ENCODE measurements at regions not wholly inside any gene's neighbourhood (a gene's known extent, or its start where the extent isn't known, plus 50 kb on each side); places are given as distances from the start of the nearest gene placed in this dataset.

DNA sequence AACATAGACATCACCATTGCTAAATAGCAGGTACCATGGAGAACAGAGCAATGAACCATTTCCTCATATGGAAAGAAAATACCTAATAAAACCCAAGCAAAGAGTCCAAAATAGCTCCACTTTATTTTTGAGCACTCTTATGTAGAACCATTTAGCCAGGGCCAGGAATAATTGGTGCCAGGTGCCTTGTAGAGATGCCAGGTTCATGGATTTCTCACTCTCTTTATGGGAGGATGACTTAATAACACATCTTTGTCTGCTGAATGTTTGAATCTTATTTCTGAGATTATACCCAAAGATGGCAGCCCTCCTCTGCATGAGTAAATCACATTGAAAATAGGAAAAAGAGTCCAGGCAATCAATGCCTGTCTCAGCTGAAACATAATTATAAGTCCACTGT is 212.3 kb upstream of the SFRP2 start:
- DNase-seq, result no peak
- H3K4me3 Mint-ChIP-seq, result no peak overlapping the region
- intact Hi-C loops (cut with micrococcal nuclease), result no loop called here
- H3K9me3 Mint-ChIP-seq, result peaks cover 10% of the 10 kb centered on the region
- CTCF ChIA-PET, result no interaction called here
- H3K4me1 Mint-ChIP-seq (ENCODE audit: low read depth), result no peaks in the 10 kb centered on the region
- H3K27me3 Mint-ChIP-seq (ENCODE audit: low read depth), result peaks cover 16% of the 10 kb centered on the region
- no peaks in the 10 kb centered on the region for H3K36me3 Mint-ChIP-seq (ENCODE audit: low read depth)
- no peak overlapping the region for H3K27ac Mint-ChIP-seq

DNA sequence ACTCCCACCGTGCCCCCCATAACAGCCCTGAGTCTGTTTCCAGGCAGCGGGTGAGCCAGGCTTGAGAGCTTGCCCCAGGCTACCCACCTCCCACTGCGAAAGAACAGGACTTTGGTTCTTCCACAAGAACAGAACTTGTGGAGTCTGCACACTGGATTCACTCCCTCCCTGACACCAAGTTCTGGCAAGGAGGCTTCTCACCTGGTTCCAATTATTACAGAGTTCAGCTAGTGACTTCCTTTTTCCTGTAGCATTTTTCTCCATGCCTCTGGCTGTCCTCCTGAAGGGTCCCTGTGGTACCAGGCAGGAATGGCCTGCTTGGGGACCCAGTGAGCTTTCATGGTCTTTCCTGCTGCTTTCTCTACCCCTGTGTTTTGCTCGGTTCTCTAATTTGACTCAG is 208.6 kb upstream of the SFRP2 start:
- Mint-ChIP-seq H3K36me3 (ENCODE audit: low read depth) (no peaks in the 10 kb centered on the region), H3K4me1 (ENCODE audit: low read depth) (no peaks in the 10 kb centered on the region), H3K4me3 (no peak overlapping the region), H3K27me3 (ENCODE audit: low read depth) (peaks cover 22% of the 10 kb centered on the region), H3K9me3 (peaks cover 17% of the 10 kb centered on the region), H3K27ac (no peak overlapping the region)
- intact Hi-C loops (cut with micrococcal nuclease), result no loop called here
- no peak for DNase-seq
- CTCF ChIA-PET, result no interaction called here

DNA sequence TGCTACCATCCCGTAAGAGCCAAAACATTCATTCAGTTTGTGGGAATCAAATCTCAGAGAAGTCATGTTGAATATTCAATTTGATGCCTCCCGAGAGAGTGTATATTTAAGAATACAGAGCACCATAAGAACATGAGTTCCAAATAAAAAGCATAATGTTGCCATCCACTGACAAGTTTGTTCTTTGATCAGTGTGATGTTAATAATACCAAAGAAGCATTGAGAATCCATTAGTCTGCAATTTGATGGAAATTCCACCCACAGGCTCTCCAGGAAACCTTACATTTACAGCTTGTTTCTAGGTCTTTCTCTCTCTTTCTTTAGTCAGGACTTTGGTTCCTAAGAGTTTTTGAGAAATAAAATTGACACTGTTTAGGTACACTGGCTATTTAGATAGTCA is 200.6 kb upstream of the SFRP2 start:
- H3K27me3 Mint-ChIP-seq (ENCODE audit: low read depth), result peaks cover 14% of the 10 kb centered on the region
- no peaks in the 10 kb centered on the region for H3K4me1 Mint-ChIP-seq (ENCODE audit: low read depth)
- H3K4me3 Mint-ChIP-seq, result no peak overlapping the region
- intact Hi-C loops (cut with micrococcal nuclease), result no loop called here
- no peak for DNase-seq
- H3K36me3 Mint-ChIP-seq (ENCODE audit: low read depth), result no peaks in the 10 kb centered on the region
- no peaks in the 10 kb centered on the region for H3K9me3 Mint-ChIP-seq
- H3K27ac Mint-ChIP-seq, result no peak overlapping the region
- CTCF ChIA-PET, result no interaction called here

DNA sequence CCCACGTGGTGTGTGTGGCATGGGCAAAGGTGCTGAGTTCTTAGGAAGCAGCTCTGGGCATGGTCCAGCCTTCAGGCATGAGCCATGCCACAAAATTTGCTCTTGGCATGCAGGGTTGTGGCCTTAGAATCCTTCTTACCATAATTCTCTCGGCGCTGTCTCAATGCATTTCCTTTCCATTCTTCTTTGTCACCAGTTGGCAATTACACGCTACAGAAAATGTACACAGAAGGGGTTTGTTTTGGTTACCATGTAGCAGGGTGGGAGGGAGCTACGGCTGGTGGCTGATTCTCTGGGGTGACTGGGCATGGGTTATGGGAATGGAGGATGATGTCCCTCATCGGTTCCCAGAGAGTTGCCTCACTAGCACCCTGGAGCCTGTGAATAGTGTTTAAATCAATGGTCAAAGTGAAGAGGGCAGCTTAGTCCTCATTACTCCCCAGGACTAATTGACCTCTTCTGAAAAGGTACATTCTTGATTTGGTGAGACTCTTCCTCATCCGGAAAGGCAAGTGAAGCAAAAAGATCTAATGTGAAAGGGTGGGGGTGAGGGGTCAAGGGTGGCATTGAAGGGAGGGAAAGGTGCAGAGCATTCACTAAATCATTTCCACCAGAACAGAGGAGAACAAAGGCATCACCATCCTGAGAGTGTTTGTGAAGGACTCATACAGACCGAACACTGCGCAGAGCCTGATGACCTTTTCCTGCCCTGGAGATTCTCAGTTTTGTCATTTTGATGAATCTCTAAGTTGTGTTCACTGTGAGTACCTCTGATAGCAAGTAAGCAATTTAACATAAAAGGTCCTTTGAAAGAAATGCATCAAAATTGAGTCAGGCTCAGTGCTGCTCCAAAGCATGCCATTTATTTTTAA is 199.8 kb upstream of the SFRP2 start:
- Mint-ChIP-seq H3K4me1 (ENCODE audit: low read depth) (no peaks in the 10 kb centered on the region), H3K9me3 (no peaks in the 10 kb centered on the region), H3K36me3 (ENCODE audit: low read depth) (no peaks in the 10 kb centered on the region), H3K27me3 (ENCODE audit: low read depth) (peaks cover 16% of the 10 kb centered on the region), H3K4me3 (no peak overlapping the region), H3K27ac (no peak overlapping the region)
- DNase-seq, result no peak
- intact Hi-C loops (cut with micrococcal nuclease), result no loop called here
- CTCF ChIA-PET, result no interaction called here

DNA sequence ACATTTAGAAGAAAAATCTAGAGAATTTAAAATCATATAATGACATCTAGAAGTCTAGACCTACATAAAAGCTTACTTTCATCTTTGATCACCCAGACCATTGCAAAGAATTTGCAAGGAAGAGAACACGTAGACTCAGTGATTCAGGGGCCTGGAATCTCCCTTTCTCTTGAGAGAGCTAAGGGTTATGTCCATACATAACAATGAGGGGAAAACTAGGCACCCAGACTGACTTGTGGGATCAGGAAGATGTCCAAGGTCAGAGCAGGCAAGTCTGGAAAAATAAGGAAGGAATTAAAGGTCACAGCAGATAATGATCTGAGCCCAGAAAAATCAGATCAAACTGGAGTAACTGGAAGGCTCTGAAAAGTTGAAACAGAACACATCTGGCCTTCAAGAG is 198.4 kb upstream of the SFRP2 start:
- H3K27me3 Mint-ChIP-seq (ENCODE audit: low read depth), result peaks cover 21% of the 10 kb centered on the region
- intact Hi-C loops (cut with micrococcal nuclease), result no loop called here
- no peaks in the 10 kb centered on the region for H3K4me1 Mint-ChIP-seq (ENCODE audit: low read depth)
- H3K9me3 Mint-ChIP-seq, result no peaks in the 10 kb centered on the region
- no peak overlapping the region for H3K27ac Mint-ChIP-seq
- CTCF ChIA-PET, result no interaction called here
- H3K36me3 Mint-ChIP-seq (ENCODE audit: low read depth), result no peaks in the 10 kb centered on the region
- no peak for DNase-seq
- no peak overlapping the region for H3K4me3 Mint-ChIP-seq

DNA sequence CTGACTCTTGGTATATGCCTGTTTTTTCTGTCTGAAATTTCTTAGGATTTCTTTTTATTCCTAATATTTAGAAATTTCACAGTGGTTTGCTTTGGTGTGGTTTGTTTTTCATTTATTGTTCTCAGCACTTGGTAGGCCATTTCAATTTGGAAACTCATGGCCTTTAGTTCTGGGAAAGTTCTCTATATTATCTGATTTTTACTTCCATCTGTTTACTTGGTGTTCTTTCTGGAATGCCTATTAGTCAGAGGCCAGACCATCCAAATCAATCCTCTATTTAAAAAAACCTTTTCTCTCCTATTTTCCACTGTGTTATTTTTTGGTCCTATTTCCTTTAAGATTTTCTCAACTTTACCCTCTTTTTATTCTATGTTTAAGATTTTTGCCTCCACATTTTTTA is 188.1 kb upstream of the SFRP2 start:
- Mint-ChIP-seq H3K36me3 (ENCODE audit: low read depth) (peaks cover 14% of the 10 kb centered on the region), H3K9me3 (peaks cover 39% of the 10 kb centered on the region), H3K27ac (no peak overlapping the region), H3K27me3 (ENCODE audit: low read depth) (peaks cover 10% of the 10 kb centered on the region), H3K4me3 (no peak overlapping the region), H3K4me1 (ENCODE audit: low read depth) (no peaks in the 10 kb centered on the region)
- DNase-seq, result no peak
- intact Hi-C loops (cut with micrococcal nuclease), result no loop called here
- CTCF ChIA-PET, result no interaction called here

DNA sequence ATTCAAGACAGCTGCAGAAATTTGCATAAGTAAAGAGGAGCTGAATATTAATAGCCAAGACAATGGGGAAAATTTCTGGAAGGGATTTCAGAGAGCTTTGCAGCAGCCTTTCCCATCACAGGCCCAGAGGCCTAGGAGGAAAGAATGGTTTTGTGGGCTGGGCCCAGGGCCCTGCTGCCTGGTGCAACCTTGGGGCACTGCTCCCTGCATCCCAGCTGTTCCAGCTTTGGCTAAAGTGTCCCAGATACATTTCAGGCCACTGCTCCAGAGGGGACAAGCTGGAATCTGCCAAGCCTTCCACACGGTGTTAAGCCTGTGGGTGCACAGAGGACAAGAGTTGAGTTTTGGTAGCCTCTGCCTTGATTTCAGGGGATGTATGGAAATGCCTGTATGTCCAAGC is 185.6 kb upstream of the SFRP2 start:
- H3K27me3 Mint-ChIP-seq (ENCODE audit: low read depth), result no peaks in the 10 kb centered on the region
- H3K27ac Mint-ChIP-seq, result no peak overlapping the region
- no peak for DNase-seq
- CTCF ChIA-PET, result interaction anchor here (0.6 kb wide), 1 partner anchor 157 kb away, joined by 3 read pairs; no protein-coding TSS in a partner anchor
- H3K4me3 Mint-ChIP-seq, result no peak overlapping the region
- no peaks in the 10 kb centered on the region for H3K4me1 Mint-ChIP-seq (ENCODE audit: low read depth)
- H3K9me3 Mint-ChIP-seq, result peaks cover 30% of the 10 kb centered on the region
- peaks cover 12% of the 10 kb centered on the region for H3K36me3 Mint-ChIP-seq (ENCODE audit: low read depth)
- intact Hi-C loops (cut with micrococcal nuclease), result no loop called here

DNA sequence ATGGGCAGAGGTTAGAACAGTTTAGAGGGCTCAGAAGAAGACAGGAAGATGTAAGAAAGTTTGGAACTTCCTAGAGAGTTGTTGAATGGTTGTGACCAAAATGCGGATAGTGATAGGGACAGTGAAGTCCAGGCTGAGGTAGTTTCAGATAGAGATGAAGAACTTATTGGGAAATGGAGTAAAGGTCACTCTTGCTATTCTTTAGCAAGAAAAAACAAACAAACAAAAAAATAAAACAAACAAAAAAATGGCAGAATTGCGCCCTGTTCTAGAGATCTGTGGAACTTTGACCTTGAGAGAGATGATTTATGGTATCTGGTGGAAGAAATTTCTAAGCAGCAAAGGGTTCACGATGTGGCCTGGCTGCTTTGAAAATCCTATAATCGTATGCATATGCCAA is 185.1 kb upstream of the SFRP2 start:
- no peak for DNase-seq
- Mint-ChIP-seq H3K36me3 (ENCODE audit: low read depth) (peaks cover 12% of the 10 kb centered on the region), H3K27ac (no peak overlapping the region), H3K27me3 (ENCODE audit: low read depth) (no peaks in the 10 kb centered on the region), H3K9me3 (peaks cover 30% of the 10 kb centered on the region), H3K4me3 (no peak overlapping the region), H3K4me1 (ENCODE audit: low read depth) (no peaks in the 10 kb centered on the region)
- CTCF ChIA-PET, result interaction anchor here (0.6 kb wide), 1 partner anchor 157 kb away, joined by 3 read pairs; no protein-coding TSS in a partner anchor
- intact Hi-C loops (cut with micrococcal nuclease), result no loop called here

DNA sequence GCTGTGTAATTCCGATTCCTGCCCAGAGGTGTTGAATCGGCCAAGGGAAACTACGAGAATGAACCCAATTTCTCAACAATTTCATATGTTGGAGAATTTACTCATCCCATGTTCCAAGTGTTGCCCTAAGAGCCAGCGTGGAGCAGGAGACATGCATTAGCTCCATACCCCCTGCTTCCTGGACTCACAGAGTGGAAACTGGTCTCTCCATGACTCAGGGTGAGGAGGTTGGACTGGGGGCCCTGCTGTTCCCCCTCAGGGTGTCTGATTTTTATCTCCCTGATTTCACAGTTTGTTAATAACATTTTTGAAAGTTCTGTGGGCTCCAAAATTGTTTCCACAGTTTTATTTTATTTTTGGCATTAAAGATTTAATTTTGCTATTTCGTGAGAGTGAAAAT is 183.0 kb upstream of the SFRP2 start:
- H3K4me1 Mint-ChIP-seq (ENCODE audit: low read depth), result no peaks in the 10 kb centered on the region
- no peak overlapping the region for H3K27ac Mint-ChIP-seq
- H3K4me3 Mint-ChIP-seq, result no peak overlapping the region
- peaks cover 12% of the 10 kb centered on the region for H3K36me3 Mint-ChIP-seq (ENCODE audit: low read depth)
- H3K27me3 Mint-ChIP-seq (ENCODE audit: low read depth), result no peaks in the 10 kb centered on the region
- no peak for DNase-seq
- H3K9me3 Mint-ChIP-seq, result peaks cover 30% of the 10 kb centered on the region
- intact Hi-C loops (cut with micrococcal nuclease), result no loop called here
- CTCF ChIA-PET, result no interaction called here

DNA sequence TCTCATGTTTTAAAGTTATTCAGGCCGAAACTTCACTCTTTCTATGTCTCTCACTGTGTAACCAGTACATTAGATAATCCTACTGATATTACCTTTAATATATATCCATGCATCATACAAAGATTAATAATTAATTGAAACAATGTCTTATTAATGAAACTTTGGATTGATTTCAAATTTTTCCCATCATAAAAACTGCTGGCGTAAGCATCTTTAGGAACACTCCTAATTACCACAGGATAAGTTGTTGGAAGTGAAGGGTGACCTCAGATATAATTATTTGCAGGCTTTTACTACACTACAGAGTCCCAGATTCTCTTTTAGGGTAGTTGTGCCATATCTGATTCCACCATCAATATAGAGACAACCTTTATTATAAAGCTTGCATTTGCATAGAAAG is 181.3 kb upstream of the SFRP2 start:
- CTCF ChIA-PET, result no interaction called here
- intact Hi-C loops (cut with micrococcal nuclease), result no loop called here
- H3K4me3 Mint-ChIP-seq, result no peak overlapping the region

DNA sequence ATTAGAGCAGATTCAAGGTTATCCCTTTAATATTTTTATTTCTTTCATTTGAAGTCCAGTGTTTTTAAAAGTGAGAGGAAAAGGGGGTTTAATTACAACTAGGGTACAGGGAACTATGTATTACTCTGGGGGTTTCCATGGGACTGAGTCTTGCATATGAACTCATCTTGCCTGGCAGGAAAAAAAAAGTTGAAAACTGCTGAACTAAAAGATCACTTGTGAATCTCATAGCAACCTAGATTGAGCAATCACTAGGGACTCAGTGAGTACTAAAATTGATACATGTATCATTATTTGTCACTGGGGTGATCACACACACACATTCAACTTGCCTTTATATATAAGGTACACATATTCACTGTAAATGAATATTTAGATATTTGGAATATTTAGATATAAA is 180.7 kb upstream of the SFRP2 start:
- H3K27me3 Mint-ChIP-seq (ENCODE audit: low read depth), result no peaks in the 10 kb centered on the region
- no peak overlapping the region for H3K27ac Mint-ChIP-seq
- no peak for DNase-seq
- peaks cover 11% of the 10 kb centered on the region for H3K9me3 Mint-ChIP-seq
- no peaks in the 10 kb centered on the region for H3K4me1 Mint-ChIP-seq (ENCODE audit: low read depth)
- CTCF ChIA-PET, result no interaction called here
- intact Hi-C loops (cut with micrococcal nuclease), result no loop called here
- peaks cover 4% of the 10 kb centered on the region for H3K36me3 Mint-ChIP-seq (ENCODE audit: low read depth)
- H3K4me3 Mint-ChIP-seq, result no peak overlapping the region

More for the DNA sequence above, 181.3 kb upstream of the SFRP2 start:
- Mint-ChIP-seq H3K4me1 (ENCODE audit: low read depth) (no peaks in the 10 kb centered on the region), H3K27me3 (ENCODE audit: low read depth) (no peaks in the 10 kb centered on the region), H3K9me3 (peaks cover 17% of the 10 kb centered on the region), H3K27ac (no peak overlapping the region), H3K36me3 (ENCODE audit: low read depth) (peaks cover 9% of the 10 kb centered on the region)
- DNase-seq, result no peak

DNA sequence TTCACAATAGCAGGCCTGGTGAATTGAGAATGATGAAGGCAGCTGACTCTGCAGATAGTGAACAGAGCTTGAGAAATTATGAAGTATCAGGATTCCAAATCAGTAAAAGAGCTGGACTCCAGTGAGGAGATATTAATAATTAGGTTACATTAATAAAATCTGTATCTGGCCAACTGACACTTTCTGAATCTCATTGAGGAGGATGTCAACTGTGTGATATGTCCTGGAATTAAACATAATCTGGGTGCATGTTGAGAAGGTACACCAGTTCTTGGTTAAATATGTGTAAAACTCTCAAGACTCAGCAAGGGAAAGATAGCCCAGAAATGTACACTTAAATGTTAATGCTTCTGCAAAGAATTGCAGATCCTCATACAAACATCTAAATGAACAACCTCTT is 177.8 kb upstream of the SFRP2 start:
- no peak overlapping the region for H3K4me3 Mint-ChIP-seq

DNA sequence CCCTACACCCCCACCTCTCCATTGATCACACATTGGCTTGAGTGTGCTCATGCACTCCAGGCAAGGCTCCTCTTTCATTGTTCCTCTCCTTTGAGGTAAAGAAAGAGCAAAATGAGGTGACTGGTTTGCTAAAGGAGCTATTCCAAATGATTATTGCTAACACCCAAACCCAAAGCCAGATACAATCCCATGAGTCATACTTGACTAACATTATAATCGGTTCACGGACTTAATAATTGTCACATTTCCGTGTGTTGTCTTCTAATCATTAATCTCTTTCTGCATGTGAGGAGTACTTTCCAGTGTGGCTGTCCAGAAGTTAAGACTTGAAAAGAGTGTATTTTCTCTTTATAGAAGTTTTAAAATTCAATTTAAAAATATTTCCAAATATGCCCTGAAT is 174.3 kb upstream of the SFRP2 start:
- CTCF ChIA-PET, result no interaction called here
- no peak overlapping the region for H3K4me3 Mint-ChIP-seq

More for the DNA sequence above, 177.8 kb upstream of the SFRP2 start:
- peaks cover 4% of the 10 kb centered on the region for H3K27me3 Mint-ChIP-seq (ENCODE audit: low read depth)
- CTCF ChIA-PET, result no interaction called here
- no peaks in the 10 kb centered on the region for H3K4me1 Mint-ChIP-seq (ENCODE audit: low read depth)
- H3K27ac Mint-ChIP-seq, result no peak overlapping the region
- H3K36me3 Mint-ChIP-seq (ENCODE audit: low read depth), result no peaks in the 10 kb centered on the region
- no peak for DNase-seq
- intact Hi-C loops (cut with micrococcal nuclease), result no loop called here
- no peaks in the 10 kb centered on the region for H3K9me3 Mint-ChIP-seq

More for the DNA sequence above, 174.3 kb upstream of the SFRP2 start:
- Mint-ChIP-seq H3K36me3 (ENCODE audit: low read depth) (no peaks in the 10 kb centered on the region), H3K27me3 (ENCODE audit: low read depth) (peaks cover 4% of the 10 kb centered on the region), H3K27ac (no peak overlapping the region), H3K4me1 (ENCODE audit: low read depth) (no peaks in the 10 kb centered on the region), H3K9me3 (no peaks in the 10 kb centered on the region)
- intact Hi-C loops (cut with micrococcal nuclease), result no loop called here
- DNase-seq, result no peak

Measured in activated naive CD4-positive, alpha-beta T cell treated with anti-CD3 and anti-CD28 coated beads for 36 hours (primary cell).